SK-N-SH (cell line): ENCODE measurements at regions not wholly inside any gene's neighbourhood (a gene's known extent, or its start where the extent isn't known, plus 50 kb on each side); places are given as distances from the start of the nearest gene placed in this dataset.
"Not testable (repeated sequence)": the region's sequence is repeated elsewhere in the genome, so short reads cannot be mapped to it uniquely, and the experiment has no call there.

Experiments used
- CTCF ChIA-PET: fragments of 300-600, 350-600 bp; formaldehyde crosslinking; extraction: SDS; loops from one replicate; lab custom pipeline; 2021; lab: Yijun Ruan, JAX
- POLR2A ChIA-PET: fragments of 350-600 bp; sonication (Branson Sonifier 250); formaldehyde crosslinking; extraction: SDS; loops from one replicate; lab custom pipeline; 2020; ENCODE audit warnings: antibody characterized with exemption, inconsistent platforms; lab: Yijun Ruan, JAX
- DNase-seq: peaks from one replicate; pipeline ENCODE4 v3.0.0; 2012
- H2AFZ ChIP-seq: fragments of 200-600 bp; sonication (generic); 2 replicates; pipeline ENCODE4 v1.8.1; 2016; ENCODE audit warnings: antibody characterized with exemption, mild to moderate bottlenecking, low read depth
- H3F3A ChIP-seq: fragments of 200-600 bp; sonication (generic); replicated peaks from 2 replicates; pipeline ENCODE3; 2016; ENCODE audit warnings: antibody characterized with exemption, mild to moderate bottlenecking; ENCODE audit not compliant: insufficient read depth
- H3K27ac ChIP-seq, 2 experiments: fragments of 200-500 bp in 1 of 2; fragments of 200-600 bp in 1 of 2; sonication (Bioruptor generic) in 1 of 2; sonication (generic), shearing (Covaris generic) in 1 of 2; 2 replicates each; pipeline versions ENCODE4 v1.5.1 to v1.6.1; 2014 to 2016; ENCODE audit warnings: low read depth in 2 of 2, inconsistent platforms in 1 of 2, low read length in 1 of 2, mild to moderate bottlenecking in 1 of 2, mixed read lengths in 1 of 2
- H3K27me3 ChIP-seq: fragments of 200-600 bp; sonication (generic), shearing (Covaris generic); 2 replicates; pipeline ENCODE4 v1.6.1; 2016; ENCODE audit warnings: mixed run types; ENCODE audit not compliant: insufficient read depth
- H3K36me3 ChIP-seq, 2 experiments: fragments of 200-500 bp in 1 of 2; fragments of 200-600 bp in 1 of 2; sonication (Bioruptor generic) in 1 of 2; sonication (generic) in 1 of 2; replicated peaks in 1 of 2; 2 replicates each; pipeline versions ENCODE3 to v1.5.1; 2014 to 2016; ENCODE audit warnings: low read length in 1 of 2, mild to moderate bottlenecking in 1 of 2; ENCODE audit not compliant: insufficient read depth in 2 of 2, control insufficient read depth in 1 of 2
- H3K4me1 ChIP-seq, 2 experiments: fragments of 200-500 bp in 1 of 2; fragments of 200-600 bp in 1 of 2; sonication (Bioruptor generic) in 1 of 2; sonication (generic), shearing (Covaris generic) in 1 of 2; 2 replicates each; pipeline versions ENCODE4 v1.5.1 to v1.6.1; 2014 to 2016; ENCODE audit warnings: low read depth in 1 of 2, low read length in 1 of 2, mixed run types in 1 of 2; ENCODE audit not compliant: insufficient read depth in 2 of 2, control insufficient read depth in 1 of 2
- H3K4me2 ChIP-seq: fragments of 200-600 bp; sonication (generic), shearing (Covaris generic); 2 replicates; pipeline ENCODE4 v1.6.1; 2017; ENCODE audit warnings: mixed run types
- H3K4me3 ChIP-seq, 2 experiments: fragments of 200-500 bp in 1 of 2; fragments of 200-600 bp in 1 of 2; sonication (Bioruptor generic) in 1 of 2; sonication (generic), shearing (Covaris generic) in 1 of 2; 2 replicates each; pipeline versions ENCODE4 v1.5.1 to v1.8.1; 2014 to 2016; ENCODE audit warnings: low read depth in 2 of 2, inconsistent platforms in 1 of 2, low read length in 1 of 2, mild to moderate bottlenecking in 1 of 2, mixed read lengths in 1 of 2, moderate library complexity in 1 of 2
- H3K79me2 ChIP-seq: fragments of 200-600 bp; sonication (generic); 2 replicates; pipeline ENCODE4 v1.8.1; 2017; ENCODE audit warnings: mild to moderate bottlenecking; ENCODE audit not compliant: insufficient read depth
- H3K9ac ChIP-seq: fragments of 200-600 bp; sonication (generic); 2 replicates; pipeline ENCODE4 v1.6.1; 2017; ENCODE audit warnings: mixed run types
- H3K9me2 ChIP-seq: fragments of 200-600 bp; sonication (generic); 2 replicates; pipeline ENCODE4 v1.6.1; 2017; ENCODE audit warnings: mixed run types
- H3K9me3 ChIP-seq: fragments of 200-600 bp; sonication (generic); 2 replicates; pipeline ENCODE4 v1.6.1; 2017; ENCODE audit warnings: mixed run types, mild to moderate bottlenecking, moderate library complexity
- H4K20me1 ChIP-seq: fragments of 200-600 bp; sonication (generic); 2 replicates; pipeline ENCODE4 v1.6.1; 2017; ENCODE audit warnings: mild to moderate bottlenecking, mixed run types; ENCODE audit not compliant: insufficient read depth
- CTCF ChIP-seq: fragments of 200-600 bp; sonication (generic); IDR thresholded peaks from 2 replicates; pipeline ENCODE4 v1.6.1; 2017; ENCODE audit warnings: antibody characterized with exemption, mild to moderate bottlenecking, moderate library complexity
- FOXM1 ChIP-seq: IDR thresholded peaks from 2 replicates; pipeline ENCODE4 v1.4.0; 2012; ENCODE audit warnings: low read depth, mild to moderate bottlenecking
- MXI1 ChIP-seq: IDR thresholded peaks from 2 replicates; pipeline ENCODE4 v1.6.1; 2012; ENCODE audit warnings: mild to moderate bottlenecking, low read depth, low read length, improper control_type of control experiment
- NFIC ChIP-seq: IDR thresholded peaks from 2 replicates; pipeline ENCODE4 v1.4.0; 2012; ENCODE audit warnings: borderline replicate concordance
- RAD21 ChIP-seq: IDR thresholded peaks from 2 replicates; pipeline ENCODE4 v1.6.1; 2012; ENCODE audit warnings: mild to moderate bottlenecking, low read length
- SMC3 ChIP-seq: IDR thresholded peaks from 2 replicates; pipeline ENCODE4 v1.6.1; 2012; ENCODE audit warnings: low read depth, low read length, improper control_type of control experiment
- WGBS: methylation state at CpG from one replicate; pipeline ENCODE4 v1.1.6; 2017; ENCODE audit warnings: low lambda C conversion rate; 5-methylcytosine and 5-hydroxymethylcytosine counted together
- TF ChIP-seq, protein P1 (sequence below): IDR thresholded peaks from 2 replicates; pipeline ENCODE4 v1.4.0; 2012; ENCODE audit warnings: low read depth, borderline replicate concordance
- TF ChIP-seq, protein P2 (sequence below): IDR thresholded peaks from 2 replicates; pipeline ENCODE4 v1.6.1; 2012; ENCODE audit warnings: mild to moderate bottlenecking, low read depth, low read length, moderate library complexity

- no peaks in the 10 kb centered on the region for H3K27me3 ChIP-seq
- ChIA-PET POLR2A (no interaction called here), CTCF (interaction anchor here (0.6 to 10.9 kb wide), 44 partner anchors 9 to 1628 kb away, joined by 3 to 147 read pairs (median 4); no protein-coding TSS in a partner anchor)
- no peak overlapping the region for H3K4me2 ChIP-seq
- no peak for TF ChIP-seq NFIC
- TF ChIP-seq SMC3 = peak; percentile 70
- TF ChIP-seq, protein P1, sequence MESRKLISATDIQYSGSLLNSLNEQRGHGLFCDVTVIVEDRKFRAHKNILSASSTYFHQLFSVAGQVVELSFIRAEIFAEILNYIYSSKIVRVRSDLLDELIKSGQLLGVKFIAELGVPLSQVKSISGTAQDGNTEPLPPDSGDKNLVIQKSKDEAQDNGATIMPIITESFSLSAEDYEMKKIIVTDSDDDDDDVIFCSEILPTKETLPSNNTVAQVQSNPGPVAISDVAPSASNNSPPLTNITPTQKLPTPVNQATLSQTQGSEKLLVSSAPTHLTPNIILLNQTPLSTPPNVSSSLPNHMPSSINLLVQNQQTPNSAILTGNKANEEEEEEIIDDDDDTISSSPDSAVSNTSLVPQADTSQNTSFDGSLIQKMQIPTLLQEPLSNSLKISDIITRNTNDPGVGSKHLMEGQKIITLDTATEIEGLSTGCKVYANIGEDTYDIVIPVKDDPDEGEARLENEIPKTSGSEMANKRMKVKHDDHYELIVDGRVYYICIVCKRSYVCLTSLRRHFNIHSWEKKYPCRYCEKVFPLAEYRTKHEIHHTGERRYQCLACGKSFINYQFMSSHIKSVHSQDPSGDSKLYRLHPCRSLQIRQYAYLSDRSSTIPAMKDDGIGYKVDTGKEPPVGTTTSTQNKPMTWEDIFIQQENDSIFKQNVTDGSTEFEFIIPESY = no peak
- peak; percentile 97 for TF ChIP-seq RAD21
- TF ChIP-seq CTCF = peak; percentile 78
- no peak; the same call in 1 of the 2 replicates for TF ChIP-seq MXI1
- WGBS = 5% methylated on average over 11 of the region's 11 CpGs
- H3K27ac ChIP-seq = no peak overlapping the region
- H3K9me2 ChIP-seq = no peaks in the 10 kb centered on the region
- H3K9me3 ChIP-seq = no peaks in the 10 kb centered on the region
- H3K4me3 ChIP-seq = peak overlapping the region in 1 of 2 experiments; percentile 11; a peak in 1 of 4 replicates
- no peaks in the 10 kb centered on the region for H3K36me3 ChIP-seq
- no peaks in the 10 kb centered on the region; a peak in 1 of 4 replicates for H3K4me1 ChIP-seq
- no peak overlapping the region for H3K9ac ChIP-seq
- H2AFZ ChIP-seq = no peak overlapping the region
- no peaks in the 10 kb centered on the region for H3K79me2 ChIP-seq
- H4K20me1 ChIP-seq = no peaks in the 10 kb centered on the region
- no peaks in the 10 kb centered on the region for H3F3A ChIP-seq
- DNase-seq = peak; percentile 48
Measured at GRCh38 chr16:51982715-51983680, 563.9 kb downstream of the TOX3 start.

DNA sequence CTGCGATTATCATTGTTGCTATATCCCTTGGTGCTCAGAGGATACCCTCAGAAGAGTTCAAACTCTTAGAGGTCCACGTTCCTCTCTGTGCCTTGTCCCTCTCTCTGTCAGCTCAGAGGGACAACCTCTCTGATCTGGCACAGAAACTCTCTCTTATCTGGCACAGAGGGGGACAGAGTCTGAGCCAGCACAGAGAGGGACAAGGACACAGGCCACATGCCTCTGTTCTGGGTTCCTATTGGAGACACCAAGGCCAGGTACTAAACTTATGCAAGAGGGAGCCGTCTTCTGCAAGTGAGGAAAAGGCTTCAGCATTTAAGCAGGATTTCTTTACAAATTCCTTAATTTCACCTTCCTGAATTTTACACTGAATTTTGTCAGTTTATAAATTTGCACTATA is 565.2 kb downstream of the TOX3 start:
- no peak overlapping the region for H3K4me3 ChIP-seq
- no peak for TF ChIP-seq FOXM1
- TF ChIP-seq, protein P2, sequence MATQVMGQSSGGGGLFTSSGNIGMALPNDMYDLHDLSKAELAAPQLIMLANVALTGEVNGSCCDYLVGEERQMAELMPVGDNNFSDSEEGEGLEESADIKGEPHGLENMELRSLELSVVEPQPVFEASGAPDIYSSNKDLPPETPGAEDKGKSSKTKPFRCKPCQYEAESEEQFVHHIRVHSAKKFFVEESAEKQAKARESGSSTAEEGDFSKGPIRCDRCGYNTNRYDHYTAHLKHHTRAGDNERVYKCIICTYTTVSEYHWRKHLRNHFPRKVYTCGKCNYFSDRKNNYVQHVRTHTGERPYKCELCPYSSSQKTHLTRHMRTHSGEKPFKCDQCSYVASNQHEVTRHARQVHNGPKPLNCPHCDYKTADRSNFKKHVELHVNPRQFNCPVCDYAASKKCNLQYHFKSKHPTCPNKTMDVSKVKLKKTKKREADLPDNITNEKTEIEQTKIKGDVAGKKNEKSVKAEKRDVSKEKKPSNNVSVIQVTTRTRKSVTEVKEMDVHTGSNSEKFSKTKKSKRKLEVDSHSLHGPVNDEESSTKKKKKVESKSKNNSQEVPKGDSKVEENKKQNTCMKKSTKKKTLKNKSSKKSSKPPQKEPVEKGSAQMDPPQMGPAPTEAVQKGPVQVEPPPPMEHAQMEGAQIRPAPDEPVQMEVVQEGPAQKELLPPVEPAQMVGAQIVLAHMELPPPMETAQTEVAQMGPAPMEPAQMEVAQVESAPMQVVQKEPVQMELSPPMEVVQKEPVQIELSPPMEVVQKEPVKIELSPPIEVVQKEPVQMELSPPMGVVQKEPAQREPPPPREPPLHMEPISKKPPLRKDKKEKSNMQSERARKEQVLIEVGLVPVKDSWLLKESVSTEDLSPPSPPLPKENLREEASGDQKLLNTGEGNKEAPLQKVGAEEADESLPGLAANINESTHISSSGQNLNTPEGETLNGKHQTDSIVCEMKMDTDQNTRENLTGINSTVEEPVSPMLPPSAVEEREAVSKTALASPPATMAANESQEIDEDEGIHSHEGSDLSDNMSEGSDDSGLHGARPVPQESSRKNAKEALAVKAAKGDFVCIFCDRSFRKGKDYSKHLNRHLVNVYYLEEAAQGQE = no peak
- TF ChIP-seq, all 33 proteins: peak for 0
- H3K79me2 ChIP-seq = no peaks in the 10 kb centered on the region
- no peak overlapping the region for H3K9ac ChIP-seq
- no peaks in the 10 kb centered on the region for H3K36me3 ChIP-seq
- ChIA-PET POLR2A (no interaction called here), CTCF (interaction anchor here (0.7 to 10.9 kb wide), 20 partner anchors 10 to 1315 kb away, joined by 3 to 147 read pairs (median 6); no protein-coding TSS in a partner anchor)
- no peaks in the 10 kb centered on the region for H4K20me1 ChIP-seq
- no peak overlapping the region for H3K4me2 ChIP-seq
- no peaks in the 10 kb centered on the region; a peak in 1 of 4 replicates for H3K4me1 ChIP-seq
- H3K9me3 ChIP-seq = no peaks in the 10 kb centered on the region
- 5% methylated on average over 3 of the region's 3 CpGs for WGBS
- no peaks in the 10 kb centered on the region for H3F3A ChIP-seq
- no peak for DNase-seq
- H3K9me2 ChIP-seq = no peaks in the 10 kb centered on the region
- H3K27ac ChIP-seq = no peak overlapping the region
- H3K27me3 ChIP-seq = no peaks in the 10 kb centered on the region
- no peak overlapping the region for H2AFZ ChIP-seq

- H3K79me2 ChIP-seq, H2AFZ ChIP-seq, H4K20me1 ChIP-seq, H3K9ac ChIP-seq, H3K36me3 ChIP-seq, DNase-seq, H3K4me3 ChIP-seq, H3F3A ChIP-seq, H3K4me2 ChIP-seq, H3K4me1 ChIP-seq, H3K9me3 ChIP-seq, H3K9me2 ChIP-seq, H3K27me3 ChIP-seq, POLR2A ChIA-PET, H3K27ac ChIP-seq: not testable (repeated sequence)
- WGBS = 58% methylated on average over 2 of the region's 2 CpGs
- CTCF ChIA-PET = interaction anchor here (10.9 kb wide), 1 partner anchor 157 kb away, joined by 147 read pairs; no protein-coding TSS in a partner anchor
Measured at GRCh38 chr16:51977506-51977905, 569.4 kb downstream of the TOX3 start.
